ENCODE measurements at regions not wholly inside any gene's neighbourhood (a gene's known extent, or its start where the extent isn't known, plus 50 kb on each side); places are given as distances from the start of the nearest gene placed in this dataset.
"Not testable (repeated sequence)": the region's sequence is repeated elsewhere in the genome, so short reads cannot be mapped to it uniquely, and the experiment has no call there.

DNA sequence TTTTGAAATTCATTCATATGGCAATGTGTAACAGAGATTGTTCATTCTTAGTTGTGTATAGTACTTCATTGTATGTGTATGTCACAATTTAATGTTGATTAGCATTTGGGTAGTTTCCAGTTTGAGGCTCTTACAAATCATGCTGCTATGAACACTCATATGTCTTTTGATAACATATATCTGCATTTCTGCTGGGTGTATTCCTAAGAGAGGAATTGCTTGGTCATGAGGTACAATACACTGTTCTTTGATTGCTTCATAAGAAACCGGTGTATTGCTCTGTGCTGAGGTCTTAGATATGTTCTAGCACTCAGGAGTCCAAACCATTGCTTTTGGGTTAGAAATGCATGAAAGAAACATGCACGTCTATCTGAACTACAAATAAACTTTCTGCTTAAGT is 492.9 kb upstream of the JAG1 start:
- Histone ChIP-seq H3K27me3 (ENCODE audit: control insufficient read depth in 2 of 2, insufficient read depth in 2 of 2, low read length in 2 of 2) (no peaks in the 10 kb centered on the region), H3K9me3 (ENCODE audit: control insufficient read depth in 2 of 2, low read length in 2 of 2) (no peaks in the 10 kb centered on the region), H3K4me1 (ENCODE audit: control insufficient read depth in 2 of 2, insufficient read depth in 2 of 2, low read length in 2 of 2) (no peaks in the 10 kb centered on the region), H3K36me3 (ENCODE audit: control insufficient read depth in 2 of 2, insufficient read depth in 2 of 2, low read length in 2 of 2) (no peaks in the 10 kb centered on the region), H3K4me3 (ENCODE audit: low read length in 2 of 2) (no peak overlapping the region), H3K27ac (ENCODE audit: low read depth in 2 of 2, low read length in 2 of 2) (no peak overlapping the region), H3K9ac (ENCODE audit: low read depth in 1 of 2, low read length in 2 of 2) (no peak overlapping the region)

DNA sequence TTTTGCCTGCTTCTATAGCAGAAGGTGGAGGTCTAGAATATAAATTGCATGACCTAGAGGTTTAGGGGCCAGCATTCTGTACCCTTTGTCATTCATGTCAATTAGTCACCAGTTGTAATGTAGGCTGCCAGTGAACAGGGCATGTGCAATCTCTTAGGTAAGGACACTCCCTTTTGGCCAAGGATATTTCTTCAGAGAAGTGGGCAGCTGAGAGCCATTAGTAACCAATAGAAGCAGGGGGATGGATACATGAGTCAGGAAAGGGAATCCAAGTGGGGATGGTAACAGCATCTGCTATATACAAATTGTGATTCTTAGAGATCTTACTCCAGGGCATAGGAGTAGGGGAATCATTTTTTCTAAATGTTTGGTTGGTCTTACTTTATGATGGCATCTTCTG is 494.2 kb upstream of the JAG1 start:
- H3K9me3 ChIP-seq (ENCODE audit: control insufficient read depth in 2 of 2, low read length in 2 of 2), result no peaks in the 10 kb centered on the region
- H3K36me3 ChIP-seq (ENCODE audit: control insufficient read depth in 2 of 2, insufficient read depth in 2 of 2, low read length in 2 of 2), result no peaks in the 10 kb centered on the region
- H3K4me1 ChIP-seq (ENCODE audit: control insufficient read depth in 2 of 2, insufficient read depth in 2 of 2, low read length in 2 of 2), result no peaks in the 10 kb centered on the region
- H3K27me3 ChIP-seq (ENCODE audit: control insufficient read depth in 2 of 2, insufficient read depth in 2 of 2, low read length in 2 of 2), result no peaks in the 10 kb centered on the region
- no peak overlapping the region for H3K9ac ChIP-seq (ENCODE audit: low read depth in 1 of 2, low read length in 2 of 2)
- H3K27ac ChIP-seq (ENCODE audit: low read depth in 2 of 2, low read length in 2 of 2), result no peak overlapping the region
- H3K4me3 ChIP-seq (ENCODE audit: low read length in 2 of 2), result no peak overlapping the region

DNA sequence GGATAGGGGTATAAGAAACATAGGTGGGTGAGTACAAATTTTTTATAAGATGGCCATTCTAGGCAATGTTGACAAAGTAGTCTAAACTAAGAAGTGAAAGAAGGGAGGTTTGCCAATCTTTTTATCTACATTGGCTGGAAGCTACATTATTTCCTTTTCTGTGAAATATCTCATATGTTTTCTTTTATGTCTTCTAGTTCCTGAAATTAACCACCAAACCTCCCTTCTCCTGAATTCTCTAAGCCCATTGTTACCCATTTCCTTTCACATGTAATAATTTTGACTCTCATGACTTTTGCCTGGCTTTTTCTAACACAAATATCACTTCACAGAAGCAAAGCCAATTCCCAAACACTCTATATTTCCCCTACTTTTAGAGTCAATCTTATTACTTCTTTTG is 496.2 kb upstream of the JAG1 start:
- Histone ChIP-seq H3K9me3 (ENCODE audit: control insufficient read depth in 2 of 2, low read length in 2 of 2) (no peaks in the 10 kb centered on the region), H3K27me3 (ENCODE audit: control insufficient read depth in 2 of 2, insufficient read depth in 2 of 2, low read length in 2 of 2) (no peaks in the 10 kb centered on the region), H3K9ac (ENCODE audit: low read depth in 1 of 2, low read length in 2 of 2) (no peak overlapping the region), H3K4me1 (ENCODE audit: control insufficient read depth in 2 of 2, insufficient read depth in 2 of 2, low read length in 2 of 2) (no peaks in the 10 kb centered on the region), H3K4me3 (ENCODE audit: low read length in 2 of 2) (no peak overlapping the region), H3K27ac (ENCODE audit: low read depth in 2 of 2, low read length in 2 of 2) (no peak overlapping the region), H3K36me3 (ENCODE audit: control insufficient read depth in 2 of 2, insufficient read depth in 2 of 2, low read length in 2 of 2) (no peaks in the 10 kb centered on the region)

DNA sequence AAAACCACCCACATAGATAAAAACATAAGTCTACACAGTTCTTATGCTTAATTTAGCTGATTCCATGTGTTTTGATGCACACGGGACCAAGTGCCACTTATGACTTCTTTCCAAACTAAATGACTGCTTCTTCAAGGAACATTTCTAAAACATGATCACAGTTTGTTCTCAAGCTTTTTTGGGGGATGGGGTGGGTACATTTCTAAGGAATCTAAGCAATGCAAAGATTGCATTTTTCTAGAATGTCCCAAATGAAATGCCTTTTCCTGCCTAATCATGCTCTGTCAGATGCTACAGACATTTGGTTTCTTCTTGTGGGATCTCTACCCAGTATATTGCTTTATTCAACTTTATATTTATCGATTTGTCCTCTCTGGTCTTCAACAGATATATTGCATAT is 496.8 kb upstream of the JAG1 start:
- Histone ChIP-seq H3K27ac (ENCODE audit: low read depth in 2 of 2, low read length in 2 of 2) (no peak overlapping the region), H3K27me3 (ENCODE audit: control insufficient read depth in 2 of 2, insufficient read depth in 2 of 2, low read length in 2 of 2) (no peaks in the 10 kb centered on the region), H3K36me3 (ENCODE audit: control insufficient read depth in 2 of 2, insufficient read depth in 2 of 2, low read length in 2 of 2) (no peaks in the 10 kb centered on the region), H3K4me3 (ENCODE audit: low read length in 2 of 2) (no peak overlapping the region), H3K4me1 (ENCODE audit: control insufficient read depth in 2 of 2, insufficient read depth in 2 of 2, low read length in 2 of 2) (no peaks in the 10 kb centered on the region), H3K9ac (ENCODE audit: low read depth in 1 of 2, low read length in 2 of 2) (no peak overlapping the region), H3K9me3 (ENCODE audit: control insufficient read depth in 2 of 2, low read length in 2 of 2) (no peaks in the 10 kb centered on the region)

DNA sequence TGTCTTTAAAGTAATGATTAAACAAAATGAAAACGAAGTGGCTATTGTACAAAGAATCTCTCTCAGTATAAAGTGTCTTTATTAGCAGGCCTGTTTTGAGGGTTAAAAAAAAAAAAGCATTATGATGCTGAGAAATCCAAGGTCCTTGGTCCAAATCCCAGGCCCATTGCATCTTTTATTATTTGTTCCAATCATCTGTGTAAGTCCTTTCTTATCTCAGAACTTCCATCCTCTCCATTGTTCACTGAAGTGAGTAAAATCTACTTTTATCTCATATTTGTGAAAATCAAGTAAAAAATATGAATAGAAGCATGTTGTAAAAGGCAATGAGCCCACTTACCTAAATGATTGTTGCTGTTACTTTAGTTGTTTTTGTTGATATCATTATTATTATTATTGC is 499.1 kb upstream of the JAG1 start:
- H3K9me3 ChIP-seq (ENCODE audit: control insufficient read depth in 2 of 2, low read length in 2 of 2), result no peaks in the 10 kb centered on the region
- no peak overlapping the region for H3K4me3 ChIP-seq (ENCODE audit: low read length in 2 of 2)
- H3K27me3 ChIP-seq (ENCODE audit: control insufficient read depth in 2 of 2, insufficient read depth in 2 of 2, low read length in 2 of 2), result no peaks in the 10 kb centered on the region
- no peaks in the 10 kb centered on the region for H3K4me1 ChIP-seq (ENCODE audit: control insufficient read depth in 2 of 2, insufficient read depth in 2 of 2, low read length in 2 of 2)
- H3K27ac ChIP-seq (ENCODE audit: low read depth in 2 of 2, low read length in 2 of 2), result no peak overlapping the region
- no peaks in the 10 kb centered on the region for H3K36me3 ChIP-seq (ENCODE audit: control insufficient read depth in 2 of 2, insufficient read depth in 2 of 2, low read length in 2 of 2)
- no peak overlapping the region for H3K9ac ChIP-seq (ENCODE audit: low read depth in 1 of 2, low read length in 2 of 2)

DNA sequence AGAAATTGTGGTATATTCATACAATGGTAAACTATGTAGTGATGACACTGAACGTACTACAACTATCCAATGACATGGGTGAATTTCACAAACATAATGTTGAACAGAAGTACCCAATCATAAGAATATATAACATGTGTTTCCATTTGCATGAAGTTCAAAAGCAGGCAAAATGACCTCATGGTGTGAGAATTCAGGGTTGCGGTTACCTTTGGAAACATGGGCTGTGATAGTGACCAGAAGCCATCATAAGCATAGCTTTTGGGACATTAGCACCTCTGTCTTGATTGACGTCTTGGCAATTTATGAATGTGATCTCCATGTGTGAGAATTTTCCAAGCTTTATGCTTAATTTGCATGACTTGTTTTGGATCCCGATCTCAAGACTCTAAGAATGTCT is 500.1 kb upstream of the JAG1 start:
- H3K27me3 ChIP-seq (ENCODE audit: control insufficient read depth in 2 of 2, insufficient read depth in 2 of 2, low read length in 2 of 2), result no peaks in the 10 kb centered on the region
- no peaks in the 10 kb centered on the region for H3K4me1 ChIP-seq (ENCODE audit: control insufficient read depth in 2 of 2, insufficient read depth in 2 of 2, low read length in 2 of 2)
- H3K36me3 ChIP-seq (ENCODE audit: control insufficient read depth in 2 of 2, insufficient read depth in 2 of 2, low read length in 2 of 2), result no peaks in the 10 kb centered on the region
- no peak overlapping the region for H3K27ac ChIP-seq (ENCODE audit: low read depth in 2 of 2, low read length in 2 of 2)
- no peak overlapping the region for H3K9ac ChIP-seq (ENCODE audit: low read depth in 1 of 2, low read length in 2 of 2)
- no peaks in the 10 kb centered on the region for H3K9me3 ChIP-seq (ENCODE audit: control insufficient read depth in 2 of 2, low read length in 2 of 2)
- no peak overlapping the region for H3K4me3 ChIP-seq (ENCODE audit: low read length in 2 of 2)

DNA sequence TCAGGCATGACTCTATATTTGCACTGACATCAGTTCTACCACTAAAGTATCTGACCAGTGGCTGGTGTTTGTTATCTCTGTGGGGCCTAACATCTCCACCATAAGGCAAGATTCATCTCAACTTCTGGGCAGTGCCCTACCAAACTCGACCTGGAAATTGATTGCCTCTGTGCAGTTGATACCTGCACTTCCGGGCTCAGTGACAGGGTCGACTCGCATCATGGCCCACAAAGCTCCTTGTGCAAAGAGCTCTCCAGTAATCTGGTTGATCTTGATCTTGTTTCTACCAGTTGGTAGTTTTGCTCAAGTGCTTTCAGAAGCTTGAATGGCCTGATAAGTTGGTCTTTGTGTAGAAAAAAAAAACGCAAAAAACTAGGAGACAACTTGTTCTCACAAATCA is 501.1 kb upstream of the JAG1 start:
- H3K36me3 ChIP-seq (ENCODE audit: control insufficient read depth in 2 of 2, insufficient read depth in 2 of 2, low read length in 2 of 2), result no peaks in the 10 kb centered on the region
- H3K4me1 ChIP-seq (ENCODE audit: control insufficient read depth in 2 of 2, insufficient read depth in 2 of 2, low read length in 2 of 2), result no peaks in the 10 kb centered on the region
- no peak overlapping the region for H3K4me3 ChIP-seq (ENCODE audit: low read length in 2 of 2)
- no peaks in the 10 kb centered on the region for H3K27me3 ChIP-seq (ENCODE audit: control insufficient read depth in 2 of 2, insufficient read depth in 2 of 2, low read length in 2 of 2)
- H3K9ac ChIP-seq (ENCODE audit: low read depth in 1 of 2, low read length in 2 of 2), result no peak overlapping the region
- H3K9me3 ChIP-seq (ENCODE audit: control insufficient read depth in 2 of 2, low read length in 2 of 2), result no peaks in the 10 kb centered on the region
- no peak overlapping the region for H3K27ac ChIP-seq (ENCODE audit: low read depth in 2 of 2, low read length in 2 of 2)

DNA sequence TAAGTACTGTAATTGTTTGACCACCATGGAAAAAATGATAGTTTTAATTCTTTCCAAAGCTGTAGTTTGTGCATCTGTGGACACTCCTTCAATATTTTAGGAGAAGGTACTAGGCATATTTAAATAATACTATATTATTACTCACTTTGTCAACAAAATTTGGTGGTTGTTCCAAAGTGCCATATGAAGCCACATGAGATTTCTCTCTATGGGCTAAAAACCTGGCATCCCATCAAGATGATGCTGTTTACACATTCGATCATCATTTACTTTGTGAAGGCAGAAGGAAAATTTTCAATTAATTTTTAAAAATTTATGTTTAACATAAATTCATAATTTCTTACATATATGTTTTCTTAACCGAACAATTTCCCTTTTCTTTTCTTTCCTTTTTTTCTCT is 502.6 kb upstream of the JAG1 start:
- no peak overlapping the region for H3K4me3 ChIP-seq (ENCODE audit: low read length in 2 of 2)
- no peaks in the 10 kb centered on the region for H3K4me1 ChIP-seq (ENCODE audit: control insufficient read depth in 2 of 2, insufficient read depth in 2 of 2, low read length in 2 of 2)
- no peak overlapping the region for H3K9ac ChIP-seq (ENCODE audit: low read depth in 1 of 2, low read length in 2 of 2)
- no peaks in the 10 kb centered on the region for H3K9me3 ChIP-seq (ENCODE audit: control insufficient read depth in 2 of 2, low read length in 2 of 2)
- no peak overlapping the region for H3K27ac ChIP-seq (ENCODE audit: low read depth in 2 of 2, low read length in 2 of 2)
- no peaks in the 10 kb centered on the region for H3K36me3 ChIP-seq (ENCODE audit: control insufficient read depth in 2 of 2, insufficient read depth in 2 of 2, low read length in 2 of 2)
- no peaks in the 10 kb centered on the region for H3K27me3 ChIP-seq (ENCODE audit: control insufficient read depth in 2 of 2, insufficient read depth in 2 of 2, low read length in 2 of 2)

DNA sequence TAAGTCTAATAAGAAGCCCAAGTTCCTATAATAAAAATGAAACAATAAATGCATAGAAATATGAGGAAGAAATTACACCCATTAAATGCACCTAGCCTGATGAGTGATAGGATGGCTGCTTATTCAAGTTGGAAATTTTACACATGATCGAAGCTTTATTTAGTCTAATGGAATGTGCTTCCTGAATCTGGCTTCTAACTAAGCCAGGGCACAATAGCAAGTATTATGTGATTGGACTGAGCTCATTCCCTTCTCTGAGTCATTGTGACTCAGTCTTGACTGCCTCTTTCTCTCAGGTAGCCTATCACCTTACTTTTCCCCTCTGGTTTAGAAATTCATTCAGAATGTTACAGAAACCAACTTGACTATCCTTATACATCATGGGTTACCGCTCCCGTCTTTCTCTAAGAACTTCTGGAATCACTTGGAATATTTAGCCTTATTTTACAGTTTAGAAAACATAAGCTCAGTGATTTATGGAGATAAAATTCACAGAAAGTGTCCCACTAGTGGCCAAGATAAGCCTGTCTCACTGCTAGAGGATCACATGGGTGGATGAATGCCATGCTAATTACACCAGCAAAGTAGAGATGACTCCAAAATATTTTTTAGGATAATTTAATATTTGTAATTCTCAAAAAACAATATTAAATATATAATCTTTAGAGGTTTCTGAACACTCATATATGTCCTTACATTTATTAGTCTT is 505.3 kb upstream of the JAG1 start:
- Histone ChIP-seq H3K36me3 (ENCODE audit: control insufficient read depth in 2 of 2, insufficient read depth in 2 of 2, low read length in 2 of 2) (no peaks in the 10 kb centered on the region), H3K4me3 (ENCODE audit: low read length in 2 of 2) (no peak overlapping the region), H3K9me3 (ENCODE audit: control insufficient read depth in 2 of 2, low read length in 2 of 2) (no peaks in the 10 kb centered on the region), H3K27me3 (ENCODE audit: control insufficient read depth in 2 of 2, insufficient read depth in 2 of 2, low read length in 2 of 2) (no peaks in the 10 kb centered on the region), H3K4me1 (ENCODE audit: control insufficient read depth in 2 of 2, insufficient read depth in 2 of 2, low read length in 2 of 2) (no peaks in the 10 kb centered on the region), H3K27ac (ENCODE audit: low read depth in 2 of 2, low read length in 2 of 2) (no peak overlapping the region), H3K9ac (ENCODE audit: low read depth in 1 of 2, low read length in 2 of 2) (no peak overlapping the region)

DNA sequence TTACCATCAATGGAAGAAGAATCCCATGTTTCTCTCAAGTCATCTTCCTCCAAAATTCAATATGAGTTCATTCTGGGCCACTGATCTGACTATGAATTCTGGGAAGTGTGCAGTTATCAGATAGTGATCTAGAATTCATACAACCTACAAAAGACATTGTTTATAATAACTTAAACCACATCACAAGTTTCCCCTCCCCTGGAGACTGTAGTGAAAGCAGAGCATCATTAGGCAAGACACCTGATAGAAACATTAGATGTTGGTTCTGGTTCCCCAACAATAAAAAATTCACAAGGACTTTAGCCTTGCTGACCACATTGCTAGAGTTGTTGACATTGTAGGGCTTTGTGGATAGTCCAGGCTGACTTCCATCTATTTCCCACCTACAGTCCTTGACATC is 506.4 kb upstream of the JAG1 start:
- Histone ChIP-seq H3K4me1 (ENCODE audit: control insufficient read depth in 2 of 2, insufficient read depth in 2 of 2, low read length in 2 of 2) (no peaks in the 10 kb centered on the region), H3K4me3 (ENCODE audit: low read length in 2 of 2) (no peak overlapping the region), H3K27ac (ENCODE audit: low read depth in 2 of 2, low read length in 2 of 2) (no peak overlapping the region), H3K27me3 (ENCODE audit: control insufficient read depth in 2 of 2, insufficient read depth in 2 of 2, low read length in 2 of 2) (no peaks in the 10 kb centered on the region), H3K36me3 (ENCODE audit: control insufficient read depth in 2 of 2, insufficient read depth in 2 of 2, low read length in 2 of 2) (no peaks in the 10 kb centered on the region), H3K9me3 (ENCODE audit: control insufficient read depth in 2 of 2, low read length in 2 of 2) (peaks cover 0 to 4% of the 10 kb centered on the region in 2 donors), H3K9ac (ENCODE audit: low read depth in 1 of 2, low read length in 2 of 2) (no peak overlapping the region)

DNA sequence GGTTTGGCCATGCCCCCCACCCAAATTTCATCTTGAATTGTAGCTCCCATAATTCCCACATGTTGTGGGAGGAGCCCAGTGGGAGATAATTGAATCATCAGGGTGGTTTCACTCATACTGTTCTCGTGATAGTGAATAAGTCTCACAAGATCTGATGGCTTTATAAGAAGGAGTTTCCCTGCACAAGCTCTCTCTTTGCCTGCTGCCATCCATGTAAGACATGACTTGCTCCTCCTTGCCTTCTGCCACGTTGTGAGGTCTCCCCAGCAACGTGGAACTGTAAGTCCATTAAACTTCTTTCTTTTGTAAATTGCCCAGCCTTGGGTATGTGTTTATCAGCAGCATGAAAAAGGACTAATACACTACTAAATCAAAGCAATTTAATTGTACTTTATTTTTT is 507.3 kb upstream of the JAG1 start:
- not testable (repeated sequence) for H3K9me3 ChIP-seq (ENCODE audit: control insufficient read depth in 2 of 2, low read length in 2 of 2); H3K9ac ChIP-seq (ENCODE audit: low read depth in 1 of 2, low read length in 2 of 2); H3K27me3 ChIP-seq (ENCODE audit: control insufficient read depth in 2 of 2, insufficient read depth in 2 of 2, low read length in 2 of 2); H3K4me3 ChIP-seq (ENCODE audit: low read length in 2 of 2); H3K4me1 ChIP-seq (ENCODE audit: control insufficient read depth in 2 of 2, insufficient read depth in 2 of 2, low read length in 2 of 2); H3K27ac ChIP-seq (ENCODE audit: low read depth in 2 of 2, low read length in 2 of 2); H3K36me3 ChIP-seq (ENCODE audit: control insufficient read depth in 2 of 2, insufficient read depth in 2 of 2, low read length in 2 of 2)
